Gastroesophageal sphincter (tissue), 4 donors: ENCODE measurements at regions not wholly inside any gene's neighbourhood (a gene's known extent, or its start where the extent isn't known, plus 50 kb on each side); places are given as distances from the start of the nearest gene placed in this dataset.

Experiments
- ATAC-seq: fragments of 150-250 bp; one replicate; pipeline ENCODE4 v1.9.1; 2016; ENCODE audit warnings: mild to moderate bottlenecking, moderate library complexity
- H3K27ac ChIP-seq, 4 donors: fragments of 200-600 bp; sonication (generic) in 3 of 4; 1 replicate in 3 of 4; 2 replicates in 1 of 4; pipeline ENCODE4 v1.5.1; 2016 to 2019
- H3K27me3 ChIP-seq: fragments of 200-600 bp; sonication (generic); one replicate; pipeline ENCODE4 v1.5.1; 2019
- H3K36me3 ChIP-seq, 2 donors: fragments of 200-600 bp; sonication (generic); one replicate each; pipeline ENCODE4 v1.5.1; 2019; ENCODE audit warnings: control low read depth in 1 of 2
- H3K4me1 ChIP-seq, 3 donors: fragments of 200-600 bp; sonication (generic); 1 replicate in 2 of 3; 2 replicates in 1 of 3; pipeline ENCODE4 v1.5.1; 2016 to 2019; ENCODE audit warnings: control low read depth in 2 of 3
- H3K4me3 ChIP-seq, 2 donors: fragments of 200-600 bp; sonication (generic); one replicate each; pipeline ENCODE4 v1.5.1; 2019; ENCODE audit warnings: mild to moderate bottlenecking in 1 of 2, moderate library complexity in 1 of 2
- H3K9me3 ChIP-seq, 3 donors: fragments of 200-600 bp; sonication (generic); one replicate each; pipeline ENCODE4 v1.5.1; 2017 to 2019; ENCODE audit warnings: control low read depth in 2 of 3
- CTCF ChIP-seq, 4 experiments: fragments of 200-600 bp in 2 of 4; fragments of 450-650 bp in 2 of 4; sonication (generic) in 1 of 4; IDR thresholded peaks; one replicate each; pipeline ENCODE4 v1.5.1; 2017 to 2019; ENCODE audit warnings: antibody characterized with exemption in 4 of 4, mild to moderate bottlenecking in 2 of 4, moderate library complexity in 2 of 4
- EP300 ChIP-seq: sonication (generic); formaldehyde crosslinking; IDR thresholded peaks from one replicate; pipeline ENCODE4 v1.6.1; 2017; ENCODE audit warnings: antibody characterized with exemption, mild to moderate bottlenecking
- POLR2A ChIP-seq, 2 donors: fragments of 450-650 bp; IDR thresholded peaks; one replicate each; pipeline ENCODE4 v1.6.1; 2017; ENCODE audit warnings: antibody characterized with exemption in 2 of 2, mild to moderate bottlenecking in 2 of 2, moderate library complexity in 1 of 2
- POLR2AphosphoS5 ChIP-seq: sonication (generic); formaldehyde crosslinking; IDR thresholded peaks from one replicate; pipeline ENCODE4 v1.6.1; 2017; ENCODE audit warnings: antibody characterized with exemption
- WGBS, 2 donors: methylation state at CpG; one replicate each; pipeline ENCODE4 v1.1.5; 2018; ENCODE audit warnings: low coverage in 1 of 2; 5-methylcytosine and 5-hydroxymethylcytosine counted together
- small RNA-seq, 4 donors: library from RNA; depleted of rRNA; stranded (forward); fragments of <200 nt; gene quantifications; one replicate each; pipeline ENCODE3, GENCODE V24; 2016

GRCh38 chr14:29503903-29504302 lies 423.7 kb downstream of the PRKD1 start:
- Histone ChIP-seq H3K4me1 (no peaks in the 10 kb centered on the region), H3K27me3 (no peaks in the 10 kb centered on the region), H3K36me3 (no peaks in the 10 kb centered on the region), H3K4me3 (no peak overlapping the region), H3K9me3 (peaks cover 0 to 6% (median 0%) of the 10 kb centered on the region in 3 donors), H3K27ac (no peak overlapping the region)
- no peak for ATAC-seq
- no peak for TF ChIP-seq EP300
- no peak for TF ChIP-seq CTCF (IDR thresholded peaks at IDR 0.05)

GRCh38 chr14:29518335-29518734 lies 409.3 kb downstream of the PRKD1 start:
- Histone ChIP-seq H3K9me3 (no peaks in the 10 kb centered on the region), H3K4me1 (no peaks in the 10 kb centered on the region), H3K4me3 (no peak overlapping the region), H3K27me3 (no peaks in the 10 kb centered on the region), H3K36me3 (no peaks in the 10 kb centered on the region), H3K27ac (no peak overlapping the region)
- no peak for ATAC-seq
- TF ChIP-seq CTCF (IDR thresholded peaks at IDR 0.05) = no peak
- no peak for TF ChIP-seq POLR2AphosphoS5
- no peak for TF ChIP-seq POLR2A (IDR thresholded peaks at IDR 0.05)
- TF ChIP-seq EP300 = no peak
- WGBS, 2 donors = 27 to 28% methylated on average over 2 of the region's 2 CpGs

- H3K4me3 ChIP-seq = no peak overlapping the region
- TF ChIP-seq EP300 (no peak), POLR2AphosphoS5 (no peak), CTCF (IDR thresholded peaks at IDR 0.05) (no peak), POLR2A (IDR thresholded peaks at IDR 0.05) (no peak)
- H3K36me3 ChIP-seq = no peaks in the 10 kb centered on the region
- H3K4me1 ChIP-seq = no peaks in the 10 kb centered on the region
- H3K9me3 ChIP-seq = no peaks in the 10 kb centered on the region
- WGBS, 2 donors = 50 to 63% methylated on average over 2 of the region's 2 CpGs
- H3K27ac ChIP-seq = no peak overlapping the region
- no peaks in the 10 kb centered on the region for H3K27me3 ChIP-seq
- ATAC-seq = no peak
Measured at GRCh38 chr14:29521526-29522137, 406.0 kb downstream of the PRKD1 start.

Small RNA genes lying in the stretch of these regions (small RNA-seq; reads per million reads assigned to genes)
- gene RF00019 (0 reads per million in 4 donors), gene RNU11-5P (0 reads per million in 4 donors), gene RNU6-864P (0 reads per million in 4 donors)
